RCC 7860 (cell line): ENCODE measurements at regions not wholly inside any gene's neighbourhood (a gene's known extent, or its start where the extent isn't known, plus 50 kb on each side); places are given as distances from the start of the nearest gene placed in this dataset.
"Not testable (repeated sequence)": the region's sequence is repeated elsewhere in the genome, so short reads cannot be mapped to it uniquely, and the experiment has no call there.

Experiments used
- DNase-seq: peaks from one replicate; pipeline ENCODE4 v3.0.0-alpha.2; 2015; ENCODE audit warnings: low spot score
- FAIRE-seq: peaks from 2 replicates; lab custom pipeline; 2012; peaks lifted over from hg19 to GRCh38; lab: Jason Lieb, UNC

DNA sequence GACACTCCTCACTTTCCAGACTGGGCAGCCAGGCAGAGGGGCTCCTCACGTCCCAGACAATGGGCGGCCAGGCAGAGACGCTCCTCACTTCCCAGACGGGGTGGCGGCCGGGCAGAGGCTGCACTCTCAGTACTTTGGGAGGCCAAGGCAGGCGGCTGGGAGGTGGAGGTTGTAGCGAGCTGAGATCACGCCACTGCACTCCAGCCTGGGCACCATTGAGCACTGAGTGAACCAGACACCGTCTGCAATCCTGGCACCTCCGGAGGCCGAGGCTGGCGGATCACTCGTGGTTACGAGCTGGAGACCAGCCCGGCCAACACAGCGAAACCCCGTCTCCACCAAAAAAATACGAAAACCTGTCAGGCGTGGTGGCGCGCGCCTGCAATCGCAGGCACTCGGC lies 134.1 kb upstream of the BOD1L1 start:
- not testable (repeated sequence) for DNase-seq, FAIRE-seq

DNA sequence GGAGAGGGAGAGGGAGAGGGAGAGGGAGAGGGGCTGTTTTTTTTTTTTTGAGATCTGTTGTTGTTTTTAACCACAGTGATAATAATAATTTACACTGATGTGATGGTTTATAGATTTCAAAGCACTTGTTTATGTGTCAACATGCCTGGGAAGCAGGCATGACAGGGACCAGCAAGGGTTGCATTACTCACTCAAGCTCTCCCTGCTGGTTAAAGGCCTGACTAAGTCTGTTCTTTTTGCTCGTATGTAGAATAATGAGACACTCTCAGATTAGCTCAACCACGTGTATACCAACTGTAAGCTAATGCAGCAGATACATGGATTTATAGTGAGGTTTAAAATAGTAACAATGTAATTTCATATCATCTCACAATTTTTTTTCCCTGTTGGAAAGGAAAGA lies 134.6 kb upstream of the BOD1L1 start:
- no peak for FAIRE-seq

DNA sequence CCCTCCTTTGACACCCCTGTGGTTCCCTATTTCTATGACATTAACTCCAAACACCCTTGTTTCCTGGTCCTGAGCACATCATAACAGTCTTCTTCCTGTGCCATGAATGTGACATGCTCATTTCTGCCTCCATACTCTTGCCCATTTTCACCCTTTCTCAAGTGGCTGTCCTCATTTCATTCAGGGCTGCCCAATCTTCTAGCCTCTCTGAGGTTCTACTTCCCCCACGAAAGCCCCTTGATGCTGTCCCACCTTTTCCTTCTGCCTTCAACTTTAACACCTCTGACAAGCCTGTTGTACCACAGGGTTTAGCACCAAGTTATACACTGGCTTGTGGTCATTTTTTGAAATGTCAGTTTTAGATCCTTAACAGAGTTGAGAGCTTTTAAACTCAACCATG lies 136.2 kb upstream of the BOD1L1 start:
- no peak for DNase-seq
- FAIRE-seq: no peak

More for the DNA sequence above, 134.6 kb upstream of the BOD1L1 start:
- DNase-seq: no peak

DNA sequence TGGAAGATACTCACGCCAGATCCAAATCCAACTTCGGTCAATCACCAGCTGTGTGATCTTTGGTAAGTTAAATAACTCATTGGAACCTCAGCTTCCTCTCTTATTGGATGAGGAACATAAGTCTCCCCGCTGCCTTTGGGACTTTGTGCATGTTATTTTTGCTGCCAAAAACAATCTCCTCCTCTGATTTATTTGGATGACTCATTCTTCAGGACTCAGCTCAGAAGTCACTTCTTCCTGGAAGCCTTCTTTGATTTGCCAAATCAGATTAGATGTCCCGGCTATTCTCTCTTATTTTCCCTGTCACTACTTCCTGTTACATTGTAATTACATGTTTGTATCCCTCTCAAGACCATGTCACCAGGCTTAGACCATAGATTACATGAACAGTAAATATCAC lies 138.0 kb upstream of the BOD1L1 start:
- no peak for FAIRE-seq
- no peak for DNase-seq

DNA sequence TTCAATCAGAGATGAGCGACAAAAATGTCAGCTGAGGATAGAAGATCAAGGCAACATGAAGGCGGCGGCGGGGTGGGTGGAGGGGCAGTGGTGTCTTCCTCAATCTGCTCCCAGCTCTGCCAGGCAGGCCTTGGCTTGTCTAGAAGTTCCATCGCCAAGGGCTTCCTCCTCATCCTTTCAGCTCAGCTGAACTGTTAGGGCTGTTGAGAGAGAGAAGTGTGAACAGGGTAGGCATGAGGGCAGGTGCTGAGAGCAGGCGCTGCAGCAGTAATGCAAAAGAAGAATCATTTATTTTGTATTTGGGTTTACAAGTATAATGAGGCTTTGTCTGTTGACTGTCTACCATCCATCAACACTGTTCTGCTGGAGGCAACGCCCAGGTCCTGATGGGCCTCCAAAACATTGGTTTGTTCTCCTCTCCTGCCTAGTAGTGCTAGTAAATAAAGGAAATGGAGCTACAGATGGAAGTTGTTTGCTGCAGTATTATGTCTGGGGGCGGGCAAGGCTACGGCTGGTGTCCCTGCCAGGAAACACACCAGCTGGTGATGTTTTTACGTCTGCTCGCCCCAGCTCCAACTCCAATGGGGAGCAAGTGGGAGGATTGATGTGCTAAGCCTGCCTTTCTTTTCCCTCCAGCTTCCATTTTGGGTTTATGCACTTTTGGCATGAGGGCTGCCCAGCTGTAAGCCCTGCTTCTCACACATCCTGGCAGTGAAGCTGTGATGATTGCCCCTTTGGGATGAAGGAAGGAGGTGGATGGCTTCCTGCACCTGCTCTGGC lies 139.4 kb upstream of the BOD1L1 start:
- no peak for DNase-seq
- no peak for FAIRE-seq

DNA sequence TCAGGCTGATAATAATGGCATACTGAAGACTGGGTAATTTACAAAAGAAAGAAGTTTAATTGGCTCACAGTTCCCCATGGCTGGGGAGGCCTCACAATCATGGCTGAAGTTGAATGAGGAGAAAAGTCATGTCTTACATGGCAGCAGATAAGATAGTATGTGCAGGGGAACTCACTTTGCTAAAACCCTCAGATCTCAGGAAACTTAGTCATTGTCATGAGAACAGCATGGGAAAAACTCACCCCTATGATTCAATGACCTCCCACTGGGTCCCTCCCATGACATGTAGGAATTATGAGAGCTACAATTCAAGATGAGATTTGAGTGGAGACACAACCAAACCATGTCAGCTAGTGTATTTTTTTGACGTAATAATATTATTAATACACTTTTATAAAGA lies 149.8 kb upstream of the BOD1L1 start:
- no peak for FAIRE-seq
- DNase-seq: no peak

DNA sequence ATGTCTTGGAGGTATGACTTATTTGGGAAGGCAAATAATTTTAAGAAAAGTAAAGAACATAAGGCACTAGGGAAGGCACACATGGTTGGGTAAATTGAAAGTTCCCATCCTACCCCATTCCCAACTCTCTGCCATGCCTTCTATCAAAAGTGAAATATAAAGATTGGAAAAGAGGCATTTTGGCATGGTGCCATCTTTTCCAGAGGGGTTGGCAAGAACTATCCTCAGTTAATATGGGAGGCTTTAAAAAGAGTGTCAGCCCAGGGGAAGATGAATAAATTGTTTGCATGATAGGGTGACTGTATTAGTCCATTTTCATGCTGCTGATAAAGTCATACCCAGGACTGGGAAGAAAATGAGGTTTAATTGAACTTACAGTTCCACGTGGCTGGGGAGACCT lies 150.8 kb upstream of the BOD1L1 start:
- FAIRE-seq: no peak
- no peak for DNase-seq

DNA sequence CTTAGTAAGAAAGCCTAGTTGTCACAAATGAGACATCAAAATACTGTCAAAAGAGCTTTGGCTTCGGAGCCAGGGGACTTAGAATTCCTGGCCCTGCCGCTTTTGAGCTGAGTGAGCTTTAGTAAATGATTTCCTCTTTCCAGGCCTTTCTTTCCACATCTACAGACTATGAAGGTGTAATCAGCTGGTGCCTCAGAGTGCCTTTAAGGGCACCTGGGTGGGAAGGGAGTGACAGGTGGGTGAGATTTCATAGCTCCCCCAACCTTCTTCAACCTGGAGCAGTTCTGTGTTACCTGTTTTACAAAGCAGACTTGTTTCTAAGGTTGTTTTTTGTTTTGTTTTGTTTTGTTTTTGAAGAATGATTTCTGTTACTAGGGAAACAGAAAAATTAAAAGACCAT lies 154.7 kb upstream of the BOD1L1 start:
- no peak for DNase-seq
- FAIRE-seq: no peak

DNA sequence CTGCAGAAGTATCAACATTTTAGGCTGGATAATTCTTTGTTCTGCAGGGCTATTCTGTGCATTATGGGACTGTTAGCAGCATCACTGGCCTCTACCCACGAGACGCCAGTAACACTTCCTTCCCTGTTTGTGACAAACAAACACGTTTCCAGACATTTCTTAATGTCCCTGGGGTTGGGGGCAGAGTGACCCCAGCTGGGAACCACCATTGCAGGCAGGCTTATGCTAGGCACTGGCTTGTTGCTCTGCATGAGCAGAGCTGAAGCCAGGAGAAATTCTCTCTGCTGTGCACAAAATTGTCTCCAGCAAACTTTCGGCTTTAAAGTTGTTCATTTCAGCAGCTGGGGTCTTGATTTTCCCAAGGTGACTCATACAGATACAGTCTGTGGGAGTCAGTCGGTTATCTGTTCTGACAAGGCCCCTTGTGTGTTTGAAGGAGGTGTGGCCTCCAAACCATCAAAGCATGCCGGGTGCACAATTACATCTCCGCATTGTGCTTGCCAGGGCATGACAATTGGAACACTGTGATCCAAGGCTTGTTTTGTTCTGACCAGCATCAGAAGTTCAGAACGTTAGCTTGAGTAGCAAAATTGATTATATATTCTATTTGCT lies 156.4 kb upstream of the BOD1L1 start:
- DNase-seq (no peak), FAIRE-seq (no peak)

DNA sequence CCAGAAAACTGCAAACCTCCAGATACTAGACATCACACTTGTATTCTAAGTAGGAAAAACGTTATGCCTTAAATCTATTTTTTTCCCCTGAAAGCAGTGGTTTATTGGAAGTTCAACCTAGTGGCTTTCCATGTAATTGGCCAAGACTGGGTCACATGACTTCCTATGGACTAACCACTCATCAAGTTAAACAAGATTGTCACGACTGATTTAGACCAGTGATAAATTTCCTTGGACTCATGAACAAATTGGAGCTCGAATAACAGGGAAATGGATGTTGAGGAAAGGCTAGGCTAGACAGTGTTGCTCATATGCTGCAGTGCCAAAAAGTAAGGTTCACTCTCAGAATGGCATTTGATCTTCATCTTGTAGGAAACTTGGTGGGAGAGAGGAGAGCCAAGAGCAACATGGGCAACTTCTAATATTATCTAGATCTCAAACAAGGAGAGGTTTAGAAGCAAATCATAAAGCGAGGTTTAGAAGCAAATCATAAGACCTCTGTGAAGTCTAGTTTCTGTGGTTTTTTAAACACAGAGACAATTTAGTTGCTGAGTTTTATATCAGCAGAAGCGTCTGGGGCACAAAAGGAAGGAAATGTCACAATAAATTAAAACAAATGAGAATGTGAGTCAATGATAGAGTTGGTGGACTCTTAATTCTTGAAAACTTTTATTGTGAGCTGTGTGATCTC lies 165.6 kb upstream of the BOD1L1 start:
- FAIRE-seq: no peak
- no peak for DNase-seq

DNA sequence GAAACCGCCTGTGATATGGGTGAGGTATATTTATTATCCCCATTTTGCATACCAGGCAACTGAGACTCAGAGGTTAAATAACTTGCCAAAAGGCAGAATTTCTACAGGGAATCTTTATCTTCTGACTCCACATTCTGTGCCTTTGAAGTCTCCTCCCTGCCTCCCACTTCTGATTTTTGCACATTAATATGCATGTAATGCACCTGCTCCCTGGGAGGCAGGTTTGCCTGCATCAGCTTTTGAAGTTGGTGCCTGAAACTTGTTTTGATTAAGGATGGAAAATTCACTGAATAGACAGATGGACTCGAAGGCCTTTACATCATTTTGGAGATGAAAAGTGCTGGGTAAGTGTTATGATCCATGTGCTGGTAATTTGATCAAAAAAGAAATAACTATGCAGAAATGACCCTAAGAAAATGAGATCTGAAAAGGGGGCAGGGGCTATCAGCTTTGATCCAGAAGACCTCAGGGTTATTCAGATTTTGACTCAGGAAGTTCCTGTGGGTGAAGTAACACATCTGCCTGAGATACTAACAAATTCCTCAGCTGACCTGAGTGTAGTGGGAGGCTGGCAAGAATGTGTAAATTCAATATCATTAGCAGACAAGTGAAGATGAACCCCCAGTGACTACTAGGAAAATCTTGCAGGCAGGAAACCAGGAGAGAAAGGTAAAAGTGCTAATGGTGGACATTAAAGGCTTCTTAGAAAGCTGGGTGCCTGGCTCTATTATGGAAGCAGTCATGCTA lies 167.5 kb upstream of the BOD1L1 start:
- FAIRE-seq (no peak), DNase-seq (no peak)

DNA sequence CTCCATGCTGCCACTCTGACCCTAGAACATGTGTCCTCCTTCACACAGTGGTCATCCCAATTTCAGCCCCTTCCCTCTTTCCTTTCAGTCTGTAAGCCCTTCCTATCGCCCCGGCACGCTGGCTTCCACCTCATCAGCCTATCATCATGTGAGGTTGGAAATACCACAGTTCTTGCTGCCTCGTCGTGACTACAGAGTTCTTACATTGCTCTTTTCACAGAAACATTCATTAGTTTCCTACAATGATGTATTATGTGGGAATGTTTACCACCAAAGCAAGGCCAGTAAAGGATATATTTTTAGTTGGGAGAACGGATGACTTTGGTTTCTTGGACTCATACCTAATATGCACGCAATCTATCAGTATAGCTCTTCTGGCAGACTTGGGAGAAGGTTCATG lies 169.5 kb upstream of the BOD1L1 start:
- FAIRE-seq: no peak
- DNase-seq: no peak

DNA sequence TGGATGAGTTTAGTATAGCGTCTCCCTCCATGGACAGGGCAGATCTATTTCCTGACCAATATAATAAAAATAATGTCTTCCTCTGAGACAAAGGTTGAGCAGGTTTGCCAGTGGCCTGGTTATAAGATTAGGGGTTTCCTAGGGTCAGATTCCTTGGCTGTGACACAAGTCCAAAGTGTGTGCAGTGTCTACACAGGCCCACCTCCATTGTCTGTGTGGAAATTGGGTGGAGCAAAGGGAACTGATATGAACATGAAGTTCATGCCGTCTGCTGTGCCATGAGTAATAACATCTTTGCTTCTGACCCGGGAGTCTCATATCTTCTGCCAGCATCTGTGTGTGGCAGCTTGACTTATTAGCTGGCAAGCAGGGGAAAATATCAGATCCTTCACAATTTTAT lies 187.7 kb upstream of the BOD1L1 start:
- DNase-seq (no peak), FAIRE-seq (no peak)

DNA sequence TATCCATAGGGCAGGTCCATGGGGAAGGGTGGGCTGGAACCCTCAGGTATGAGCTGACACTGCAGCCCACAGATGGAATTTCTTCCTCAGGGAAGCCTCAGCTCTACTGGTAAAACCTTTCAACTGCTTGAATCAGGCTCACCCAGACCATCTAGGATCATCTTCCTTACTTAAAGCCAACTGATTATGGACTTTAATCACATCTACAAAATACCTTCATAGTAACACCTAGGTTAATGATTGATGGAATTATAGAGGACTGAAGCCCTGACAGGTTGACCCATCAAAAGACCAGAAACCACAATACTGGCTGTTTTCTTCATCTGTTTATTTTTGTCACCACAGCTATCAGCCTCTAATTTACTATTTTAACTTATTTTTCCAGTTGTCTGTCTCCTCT lies 188.9 kb upstream of the BOD1L1 start:
- FAIRE-seq (no peak), DNase-seq (no peak)

DNA sequence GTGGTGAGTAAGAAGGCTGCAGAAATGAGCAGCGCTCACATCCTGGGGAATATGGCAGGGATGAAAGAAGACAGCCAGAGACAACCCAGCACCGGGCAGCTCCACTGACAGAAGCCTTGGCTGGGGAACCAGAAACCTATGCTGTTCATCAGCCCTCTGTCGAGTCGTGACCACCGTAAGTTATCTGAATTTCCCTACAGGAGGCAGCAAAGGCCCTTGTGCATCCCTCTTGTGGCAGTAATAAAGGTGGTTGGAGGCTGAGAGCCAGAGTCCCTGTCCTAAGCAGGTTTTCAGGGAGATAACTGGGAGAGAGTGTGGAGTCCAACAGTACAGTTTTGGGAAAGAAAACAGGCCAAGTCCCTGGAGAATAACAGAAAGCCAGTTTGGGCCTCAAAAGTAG lies 194.0 kb upstream of the BOD1L1 start:
- DNase-seq (no peak), FAIRE-seq (no peak)

DNA sequence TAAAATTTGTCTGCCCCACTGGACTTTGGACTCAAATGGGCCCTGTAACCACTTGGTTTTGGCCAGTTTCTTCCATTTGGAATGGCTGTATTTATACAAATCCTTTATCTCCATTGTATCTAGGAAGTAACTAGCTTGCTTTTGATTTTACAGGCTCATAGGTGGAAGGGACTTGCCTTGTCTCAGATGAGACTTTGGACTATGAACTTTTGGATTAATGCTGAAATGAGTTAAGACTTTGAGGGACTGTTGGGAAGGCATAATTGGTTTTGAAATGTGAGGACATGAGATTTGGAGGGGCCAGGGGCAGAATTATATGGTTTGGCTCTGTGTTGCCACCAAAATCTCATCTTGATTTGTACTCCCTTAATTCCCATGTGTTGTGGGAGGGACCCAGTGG lies 198.3 kb upstream of the BOD1L1 start:
- FAIRE-seq, DNase-seq: not testable (repeated sequence)

DNA sequence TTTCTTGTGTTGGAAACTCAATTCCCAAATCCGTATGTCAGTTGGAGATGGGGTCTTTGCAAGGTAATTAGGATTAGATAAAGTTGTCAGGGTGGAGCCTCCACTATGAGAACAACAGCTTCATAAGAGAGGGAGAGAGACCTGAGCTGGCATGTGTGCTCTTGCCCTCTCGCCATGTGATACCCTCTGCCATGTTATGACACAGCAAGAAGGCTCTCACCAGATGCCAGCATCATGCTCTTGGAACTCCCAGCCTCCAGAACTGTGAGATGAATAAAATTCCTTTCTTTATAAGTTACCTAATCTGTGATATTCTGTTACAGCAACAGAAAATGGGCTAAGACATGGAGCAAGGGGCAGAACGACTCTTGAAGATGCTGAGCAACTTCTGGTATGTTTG lies 201.9 kb upstream of the BOD1L1 start:
- no peak for DNase-seq
- no peak for FAIRE-seq

DNA sequence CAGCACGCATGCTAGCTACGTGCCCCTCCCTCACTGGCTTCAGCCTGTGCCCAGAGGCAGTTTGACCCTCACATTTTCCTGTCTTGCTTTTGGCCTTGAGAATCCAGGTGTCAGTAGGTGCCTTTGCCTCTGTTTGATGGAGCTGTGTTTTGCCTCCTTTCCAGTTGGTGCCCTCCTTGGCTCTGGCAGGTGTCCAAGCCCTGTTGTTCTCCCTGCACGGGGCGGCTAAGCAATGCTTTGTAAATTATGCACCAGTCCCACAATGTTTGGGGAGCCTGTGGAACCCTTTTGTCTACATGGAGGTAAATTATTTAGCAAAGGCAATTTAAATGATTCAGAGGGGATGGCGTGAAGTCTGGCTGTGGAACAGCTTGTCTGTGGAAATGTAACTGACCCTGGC lies 202.9 kb upstream of the BOD1L1 start:
- DNase-seq (no peak), FAIRE-seq (no peak)

DNA sequence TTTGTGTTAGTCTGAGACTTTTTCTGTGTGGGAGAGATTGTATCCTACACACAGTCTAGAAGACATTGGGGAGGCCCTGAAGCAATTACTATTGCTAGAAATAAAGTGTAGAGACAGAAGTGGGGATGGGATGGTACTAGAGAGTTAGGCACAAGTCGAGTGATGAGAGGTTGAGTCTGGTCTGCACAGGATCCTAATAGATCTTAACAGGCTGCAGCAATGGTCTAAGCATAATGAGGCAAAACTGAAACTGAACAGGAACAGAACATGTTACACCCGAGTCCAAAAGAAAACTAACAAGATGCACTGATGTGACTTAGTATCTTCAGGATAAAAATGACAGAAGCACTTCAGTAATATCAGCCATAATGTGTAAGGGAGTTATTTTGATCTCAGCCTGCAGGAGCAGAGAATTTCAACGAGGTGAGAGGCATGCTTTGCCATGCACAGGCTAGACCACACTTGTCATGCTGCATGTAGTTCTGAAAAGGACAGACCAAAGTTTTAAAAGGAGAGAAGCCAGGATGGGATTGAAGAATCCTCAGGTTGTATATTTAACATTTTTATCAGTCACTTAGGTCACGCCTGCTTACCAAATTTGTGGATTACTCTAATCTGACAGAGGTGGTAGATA lies 205.8 kb upstream of the BOD1L1 start:
- FAIRE-seq (no peak), DNase-seq (no peak)

DNA sequence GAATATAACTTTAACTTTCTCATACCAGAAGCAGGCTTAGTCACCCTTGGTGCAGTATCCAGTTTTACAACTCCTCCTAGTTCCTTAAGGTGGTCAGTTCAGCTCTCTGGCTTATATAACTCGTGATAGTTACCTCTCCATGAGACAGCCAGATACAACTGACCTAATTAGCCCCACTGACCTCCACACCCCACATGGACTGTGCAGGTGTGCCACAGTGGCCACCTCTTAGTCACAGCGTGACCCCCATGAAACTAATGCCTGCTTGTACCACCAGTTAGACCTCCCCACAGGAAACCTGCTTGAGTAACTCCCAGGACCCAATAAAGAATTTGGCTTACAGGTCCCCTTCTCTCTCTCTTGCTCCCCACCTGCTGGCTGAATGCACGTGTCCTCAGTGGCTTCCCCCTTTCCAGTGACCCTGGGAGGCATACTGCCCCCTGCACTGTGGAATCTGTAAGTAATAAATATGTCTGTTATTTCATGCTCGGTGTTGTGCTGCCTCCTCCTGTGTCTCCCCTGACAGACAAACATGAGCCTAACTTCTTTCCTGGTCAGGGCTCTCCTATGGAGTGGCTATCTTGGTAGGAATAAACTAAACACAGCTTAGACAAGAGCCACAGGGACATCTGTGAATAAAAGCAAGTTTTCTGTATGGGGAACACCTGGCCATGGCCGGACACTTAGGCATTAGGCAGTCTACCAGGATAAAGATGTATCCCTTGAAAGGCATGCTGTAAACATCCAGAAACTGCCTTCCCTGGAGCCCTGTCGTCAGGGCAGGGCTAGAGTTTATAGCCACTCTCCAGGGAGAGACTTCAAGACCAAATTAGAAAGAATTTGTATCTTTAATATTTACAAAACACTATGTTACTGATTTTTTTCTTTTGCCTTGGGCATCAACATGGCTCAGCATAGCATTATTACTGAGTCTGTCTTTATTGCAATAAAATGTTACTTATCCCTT lies 209.7 kb upstream of the BOD1L1 start:
- FAIRE-seq (no peak), DNase-seq (no peak)
